ENCODE measurements at regions not wholly inside any gene's neighbourhood (a gene's known extent, or its start where the extent isn't known, plus 50 kb on each side); places are given as distances from the start of the nearest gene placed in this dataset.

DNA sequence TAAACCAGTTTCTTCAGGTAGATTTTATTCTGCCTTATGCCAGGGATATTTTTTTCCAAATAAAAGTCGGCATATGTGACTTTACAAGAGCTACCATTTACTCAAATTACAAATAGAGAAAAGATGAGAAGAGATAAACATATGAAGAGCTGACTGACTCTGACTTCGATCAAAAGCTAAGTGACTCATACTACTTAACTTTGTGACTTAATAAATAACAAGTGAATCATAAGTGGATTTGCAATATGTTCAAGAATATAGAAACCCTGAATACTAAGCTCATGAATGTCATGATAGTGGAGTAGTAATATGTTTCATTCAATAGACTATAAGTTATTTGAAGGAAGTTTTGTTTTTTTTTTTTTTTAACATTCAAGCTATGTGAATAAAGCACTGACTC is 130.5 kb upstream of the ANO3 start:
- no peak for FAIRE-seq

DNA sequence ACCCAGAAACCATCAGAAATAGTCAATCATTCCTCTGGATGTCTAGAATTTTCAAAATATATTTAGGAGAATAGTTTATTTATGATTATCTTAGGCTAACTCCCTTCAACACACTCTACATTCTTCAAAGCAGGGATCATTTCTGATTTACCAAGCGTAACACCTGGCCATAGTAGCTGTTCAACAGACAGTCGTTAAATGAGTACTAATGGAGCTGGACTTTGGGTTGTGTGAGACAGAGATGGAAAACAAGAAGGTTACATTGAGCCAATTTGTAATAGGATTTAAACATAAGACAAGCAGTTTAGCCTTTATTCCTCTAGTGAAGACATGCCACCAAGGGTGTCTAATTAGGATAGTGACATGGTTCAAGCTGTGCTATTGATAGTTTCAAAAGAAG is 129.2 kb upstream of the ANO3 start:
- no peak for FAIRE-seq

DNA sequence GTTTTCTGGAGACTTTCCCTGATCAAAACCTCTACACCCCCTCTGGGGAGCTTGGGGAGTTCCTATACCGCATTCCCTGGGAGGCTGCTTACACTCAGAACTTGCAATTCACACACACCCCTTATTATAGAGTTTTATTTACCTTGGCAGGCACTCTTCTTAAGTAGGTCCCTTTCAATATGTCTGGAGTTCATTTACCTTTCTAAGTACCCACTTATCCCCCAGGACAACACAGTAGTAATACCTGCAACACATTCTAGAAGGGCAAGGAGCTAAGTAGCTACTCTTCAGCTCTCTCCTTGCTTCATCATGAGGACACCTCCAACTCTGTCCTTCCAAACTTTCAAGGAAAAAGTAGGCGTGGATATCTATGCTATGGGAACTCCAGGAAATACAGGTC is 127.8 kb upstream of the ANO3 start:
- FAIRE-seq = no peak

DNA sequence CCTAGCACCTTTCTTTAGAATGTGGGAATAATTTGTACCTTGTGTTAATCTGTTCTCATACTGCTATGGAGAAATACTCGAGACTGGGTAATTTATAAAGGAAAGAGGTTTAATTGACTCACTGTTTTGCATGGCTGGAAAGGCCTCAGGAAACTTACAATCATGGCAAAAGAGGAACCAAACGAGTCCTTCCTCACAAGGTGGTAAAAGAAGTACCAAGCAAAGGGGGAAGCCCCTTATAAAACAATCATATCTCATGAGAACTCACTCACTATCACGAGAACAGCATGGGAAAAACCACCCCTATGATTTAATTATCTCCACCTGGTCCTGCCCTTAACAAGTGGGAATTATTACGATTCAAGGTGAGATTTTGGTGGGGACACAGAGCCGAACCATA is 127.1 kb upstream of the ANO3 start:
- no peak for FAIRE-seq

DNA sequence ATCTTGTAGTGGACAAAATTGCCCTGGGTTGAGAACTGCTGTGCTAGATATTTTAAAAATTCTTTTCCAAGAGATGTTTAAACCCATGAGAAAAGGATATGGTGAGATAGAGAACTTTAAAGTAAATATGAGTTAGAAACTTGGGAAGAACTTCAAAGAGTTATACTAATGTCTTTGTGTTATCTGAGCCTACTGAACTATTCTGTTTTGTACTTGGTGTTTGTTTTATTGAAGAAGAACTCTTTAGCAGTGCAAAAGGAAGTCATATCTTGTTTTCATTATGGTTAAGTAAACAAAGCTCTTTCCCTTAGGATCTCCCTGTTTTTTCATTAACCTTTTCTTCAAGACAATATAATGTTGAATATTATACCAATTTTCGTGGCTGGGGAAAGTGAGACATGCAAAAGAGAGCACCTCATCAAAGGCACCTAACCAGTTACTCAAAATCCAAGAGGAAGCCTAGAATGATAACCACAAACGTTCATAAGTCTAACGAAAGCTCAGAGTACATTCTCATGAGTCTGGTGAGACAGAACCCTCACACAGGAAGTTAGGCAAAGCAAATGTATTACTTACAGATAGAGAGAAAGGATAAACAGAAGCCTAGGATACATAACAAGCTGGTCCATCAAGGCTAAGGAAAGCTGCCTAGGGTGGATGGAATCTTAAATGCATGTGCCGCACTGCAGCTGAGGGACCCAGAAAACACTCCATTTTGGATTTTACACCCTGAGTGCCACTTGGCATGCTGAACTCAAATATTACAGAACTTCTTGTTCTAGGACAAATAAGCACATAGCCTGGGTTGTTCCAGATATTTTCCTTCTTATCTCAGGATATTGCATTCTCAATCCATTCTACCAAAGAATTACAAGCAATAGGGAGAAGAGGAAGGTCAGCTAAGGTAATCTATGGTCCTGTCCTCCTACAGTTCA is 112.5 kb upstream of the ANO3 start:
- no peak for FAIRE-seq

DNA sequence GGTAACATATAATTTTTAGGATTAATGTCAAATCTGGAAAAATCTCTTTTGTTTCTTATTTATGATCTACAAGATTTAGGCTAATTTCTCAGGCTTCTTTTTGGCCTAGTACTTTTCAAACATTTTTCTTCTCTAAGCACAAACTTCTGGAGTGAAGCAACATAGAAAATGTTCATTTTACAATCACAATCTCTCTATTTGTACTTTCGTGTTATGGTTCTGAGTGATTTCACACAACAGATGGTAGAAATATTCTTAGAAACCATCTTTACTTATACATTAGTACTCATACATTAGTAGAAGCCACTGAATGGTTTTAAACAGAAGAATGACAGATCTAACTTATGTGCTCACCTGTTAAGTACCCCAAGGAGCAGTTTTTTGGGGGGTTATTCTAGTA is 106.3 kb upstream of the ANO3 start:
- FAIRE-seq = no peak

DNA sequence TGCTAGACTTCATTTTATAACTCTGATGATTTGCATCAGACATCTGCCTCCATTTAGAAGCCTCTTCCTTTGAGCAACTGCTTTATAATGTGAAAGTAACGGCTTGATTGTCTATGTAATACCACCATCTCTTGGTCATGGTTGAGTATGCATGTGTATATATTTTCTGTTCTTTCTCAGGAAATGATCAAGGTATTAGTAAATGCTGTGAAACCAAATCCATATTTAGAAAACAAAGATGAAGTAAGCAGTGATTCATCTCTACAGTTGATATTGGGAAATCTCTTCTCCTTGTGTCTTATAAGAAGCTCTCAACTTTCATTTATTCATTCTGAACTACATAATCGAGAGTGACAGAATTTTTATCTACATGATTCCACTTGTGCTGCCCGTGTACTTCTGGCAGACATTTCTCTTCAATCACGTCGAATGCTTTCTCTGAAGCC is 104.6 kb upstream of the ANO3 start:
- FAIRE-seq = no peak

DNA sequence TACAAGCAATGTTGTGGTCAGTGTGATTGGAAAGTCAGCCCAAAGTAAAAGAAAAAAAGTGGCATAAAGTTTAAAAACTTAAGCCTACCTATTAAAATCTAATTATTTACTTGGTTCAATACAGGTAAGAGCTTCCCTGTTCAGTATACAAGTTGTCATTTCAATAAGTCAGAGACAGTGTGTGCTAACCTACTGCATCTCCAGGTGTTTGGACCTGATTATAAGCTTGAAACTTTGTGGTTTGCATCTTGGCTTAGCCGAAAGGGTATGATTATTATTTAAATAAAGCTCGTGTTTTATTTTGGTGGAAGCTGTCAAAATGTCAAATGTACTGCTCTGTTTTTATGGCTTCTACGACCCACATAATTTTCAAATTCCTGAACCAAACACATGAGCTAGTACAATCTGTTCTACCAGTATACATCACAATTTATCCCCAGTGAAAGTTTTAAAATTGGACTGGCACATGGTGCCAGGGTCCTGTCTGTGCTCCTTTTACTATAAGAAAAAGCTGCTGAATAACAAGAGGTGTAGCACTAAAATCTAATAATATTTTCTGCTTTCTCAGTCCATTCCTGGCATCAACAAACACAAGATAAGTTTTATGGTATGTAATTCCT is 103.9 kb upstream of the ANO3 start:
- no peak for FAIRE-seq

DNA sequence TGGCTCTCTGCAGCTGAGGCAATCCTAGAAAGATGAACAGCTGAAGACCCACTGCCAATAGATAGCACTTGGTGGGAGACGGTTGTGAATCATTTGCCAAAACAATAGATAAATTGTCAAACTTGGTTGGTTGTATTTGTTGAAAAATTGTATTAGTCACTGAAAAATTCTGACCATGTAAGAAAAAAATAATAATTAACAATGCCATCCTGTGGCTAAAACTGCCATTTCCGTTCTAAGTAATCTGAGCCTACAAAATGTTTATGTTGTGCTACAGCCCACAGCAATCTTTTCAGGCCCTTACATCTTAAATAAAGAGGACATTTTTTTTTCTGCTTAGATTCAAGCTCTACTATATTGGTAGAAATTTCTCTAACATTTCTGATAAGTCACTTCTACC is 103.2 kb upstream of the ANO3 start:
- FAIRE-seq = no peak

DNA sequence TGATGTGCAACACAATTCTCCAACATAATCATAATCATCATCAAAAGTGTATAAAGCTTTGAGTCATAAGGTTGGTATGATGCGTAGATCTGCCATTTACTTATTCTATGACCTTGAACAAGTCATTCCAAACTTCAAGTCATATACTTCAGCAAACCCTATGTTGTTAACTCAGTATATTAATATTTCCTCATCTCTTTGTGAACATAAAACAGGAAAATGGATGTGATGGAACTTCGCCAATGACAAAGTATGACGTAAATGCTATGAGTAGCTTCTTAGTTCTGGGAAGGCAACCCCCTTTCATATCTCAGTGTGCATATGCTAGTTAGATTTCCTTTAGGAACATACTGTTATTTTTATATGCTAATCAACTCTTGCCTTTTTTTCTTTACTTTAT is 102.7 kb upstream of the ANO3 start:
- no peak for FAIRE-seq

DNA sequence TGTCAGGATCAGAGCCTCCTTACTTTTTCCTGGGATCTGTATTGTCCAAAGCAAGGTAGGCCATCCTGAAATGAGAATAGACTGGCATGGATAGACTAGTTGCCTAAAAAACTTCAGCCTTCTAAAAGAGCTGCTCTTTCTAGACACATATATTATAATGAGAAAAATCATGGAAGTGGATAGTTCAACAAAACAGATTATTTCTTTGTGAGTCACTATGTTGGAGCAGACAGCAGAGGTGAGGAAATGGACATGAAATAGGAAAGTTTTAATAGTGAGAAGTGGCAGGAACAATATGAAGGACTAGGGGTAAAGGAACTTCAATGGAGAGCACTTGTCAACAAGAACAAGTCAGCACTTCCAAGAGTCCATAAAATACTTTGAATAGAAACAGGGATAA is 101.9 kb upstream of the ANO3 start:
- FAIRE-seq = no peak

DNA sequence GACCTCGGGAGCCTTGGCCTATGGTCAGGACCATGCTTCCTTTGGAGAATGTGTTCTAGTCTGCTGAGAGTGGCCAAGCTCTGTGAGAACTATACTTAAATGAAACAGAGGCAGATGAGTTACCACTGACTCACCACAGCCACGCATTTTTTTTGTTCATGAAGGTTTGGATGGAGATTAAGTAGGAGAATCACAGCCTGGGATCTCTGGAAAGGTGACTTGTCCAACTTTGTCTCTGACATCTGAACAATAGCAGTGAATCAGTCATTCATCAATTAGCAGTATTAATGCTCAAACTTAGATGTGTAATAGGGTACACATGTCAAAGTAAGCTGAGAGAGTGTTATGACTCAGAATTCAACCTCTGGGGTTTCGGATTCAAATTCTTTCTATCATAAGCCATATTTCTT is 100.7 kb upstream of the ANO3 start:
- FAIRE-seq = no peak

DNA sequence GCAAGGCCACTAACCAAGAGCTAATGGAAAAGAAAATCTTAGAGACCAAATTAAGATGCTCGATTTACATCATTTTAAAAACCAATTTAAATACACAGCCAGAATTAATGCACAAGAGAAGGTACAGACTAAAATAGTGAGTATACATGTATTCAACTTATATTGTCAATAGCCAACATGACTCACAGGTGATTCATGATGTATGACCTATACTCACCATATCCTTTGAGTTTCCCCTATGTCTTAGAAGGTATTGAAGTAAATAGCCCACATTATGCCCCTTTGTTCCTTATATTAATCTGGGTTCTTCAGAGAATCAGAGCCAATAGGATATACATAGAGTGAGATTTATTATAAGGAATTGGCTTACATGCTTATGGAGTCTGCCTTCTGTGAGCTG is 97.5 kb upstream of the ANO3 start:
- no peak for FAIRE-seq

DNA sequence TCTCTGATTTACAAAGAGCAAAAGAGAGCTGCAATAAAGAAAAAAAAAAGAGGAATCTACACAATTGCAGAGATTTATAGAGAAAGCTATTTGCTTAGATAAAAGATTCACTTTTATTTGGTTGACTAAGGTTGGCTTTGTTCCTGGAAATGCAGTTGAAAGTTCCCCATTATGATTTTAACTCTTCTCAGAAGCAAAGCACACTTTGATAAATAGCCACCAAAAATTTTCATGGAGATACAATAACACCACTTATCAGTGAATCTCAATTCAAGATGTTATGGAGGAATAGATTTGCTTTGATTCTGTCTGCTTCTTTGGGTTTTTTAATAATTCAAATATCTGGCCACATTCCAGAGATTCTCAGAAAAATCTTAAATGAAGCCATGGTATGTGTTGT is 88.5 kb upstream of the ANO3 start:
- FAIRE-seq = no peak

DNA sequence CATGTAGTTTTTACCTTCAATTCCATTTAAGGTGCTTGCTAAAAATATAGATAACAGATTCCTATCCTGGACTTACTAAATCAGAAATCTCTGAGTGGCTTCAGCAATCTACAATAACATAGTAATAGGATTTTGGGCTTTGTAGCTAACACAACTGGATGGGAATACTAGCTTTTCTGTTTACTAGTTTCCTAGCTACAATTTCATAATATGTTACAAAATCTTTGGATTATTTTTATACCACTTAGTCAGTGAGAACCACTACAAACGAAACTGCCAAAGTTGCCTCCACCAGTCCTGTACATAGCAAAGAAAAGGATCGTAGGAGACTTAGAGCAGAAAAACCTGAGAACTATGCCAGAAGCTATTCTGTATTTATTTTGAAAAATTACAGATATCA is 87.7 kb upstream of the ANO3 start:
- no peak for FAIRE-seq

DNA sequence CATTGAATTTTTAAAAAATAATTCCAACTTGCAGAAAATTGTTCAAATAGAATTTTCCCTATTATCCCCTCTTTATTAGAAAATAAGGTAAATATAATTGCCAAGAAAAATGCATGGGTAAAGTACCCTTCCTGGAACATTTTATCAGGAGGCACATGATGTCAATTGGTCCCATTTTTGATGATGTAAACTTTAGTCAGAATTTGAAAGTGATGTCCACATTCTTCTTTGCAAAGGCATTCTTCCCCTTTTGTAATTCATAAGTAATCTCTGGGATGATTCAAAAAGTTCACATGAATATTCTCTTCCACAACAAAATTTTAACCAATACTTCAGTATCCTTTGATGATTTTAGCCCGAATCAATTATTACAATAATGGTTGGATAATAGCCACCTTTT is 86.9 kb upstream of the ANO3 start:
- no peak for FAIRE-seq

DNA sequence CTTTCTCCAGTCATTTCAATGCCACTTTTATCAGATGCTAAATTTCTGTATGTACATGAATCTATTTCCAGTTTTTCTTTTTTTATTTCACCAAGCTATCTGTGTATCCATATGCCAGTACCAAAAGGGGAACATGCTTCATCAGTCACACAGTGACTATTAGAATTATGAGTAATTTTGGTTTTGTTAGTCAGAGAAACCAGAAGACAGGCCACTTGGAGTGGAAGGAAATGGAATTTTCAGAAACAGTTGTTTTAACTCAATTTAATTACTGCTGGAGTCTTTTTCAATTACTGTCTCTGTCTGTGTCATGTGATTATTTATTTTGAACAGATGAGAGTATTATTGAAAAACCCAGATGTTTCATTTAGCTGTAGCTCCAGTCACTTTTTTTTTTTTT is 84.6 kb upstream of the ANO3 start:
- FAIRE-seq = no peak

DNA sequence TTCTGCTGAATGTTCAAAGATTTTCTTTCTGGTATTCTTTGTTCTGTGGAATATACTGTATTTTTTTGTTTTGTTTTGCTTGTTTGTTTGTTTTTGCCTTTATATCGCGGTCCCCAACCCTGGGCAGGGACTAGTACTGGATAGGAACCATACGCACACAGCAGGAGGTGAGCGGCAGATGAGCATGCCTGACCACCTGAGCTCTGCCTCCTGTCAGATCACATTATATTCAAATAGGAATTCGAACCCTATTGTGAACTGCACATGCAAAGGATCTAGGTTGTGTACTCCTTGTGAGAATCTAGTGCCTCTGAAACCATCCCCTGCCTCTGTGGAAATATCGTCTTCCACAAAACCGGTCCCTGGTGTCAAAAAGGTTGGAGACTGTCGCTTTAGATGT is 83.3 kb upstream of the ANO3 start:
- no peak for FAIRE-seq

DNA sequence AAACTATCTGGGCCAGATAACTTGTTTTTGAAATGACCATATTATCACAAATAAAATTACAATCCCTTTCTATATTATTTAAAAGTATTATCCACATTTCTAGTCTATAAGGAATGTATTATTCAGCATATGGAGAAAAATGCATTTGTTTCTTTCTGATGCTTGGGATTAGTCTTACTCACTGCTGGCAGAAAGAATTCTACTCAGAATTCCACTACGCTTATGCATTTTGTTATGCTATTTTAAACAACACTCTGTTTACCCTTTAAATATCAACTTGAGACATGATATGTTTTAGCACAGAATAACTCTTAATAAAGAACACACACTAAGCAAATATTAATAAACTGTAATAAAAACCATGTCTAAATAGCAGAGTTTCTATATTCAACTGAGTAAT is 77.6 kb upstream of the ANO3 start:
- FAIRE-seq = no peak

DNA sequence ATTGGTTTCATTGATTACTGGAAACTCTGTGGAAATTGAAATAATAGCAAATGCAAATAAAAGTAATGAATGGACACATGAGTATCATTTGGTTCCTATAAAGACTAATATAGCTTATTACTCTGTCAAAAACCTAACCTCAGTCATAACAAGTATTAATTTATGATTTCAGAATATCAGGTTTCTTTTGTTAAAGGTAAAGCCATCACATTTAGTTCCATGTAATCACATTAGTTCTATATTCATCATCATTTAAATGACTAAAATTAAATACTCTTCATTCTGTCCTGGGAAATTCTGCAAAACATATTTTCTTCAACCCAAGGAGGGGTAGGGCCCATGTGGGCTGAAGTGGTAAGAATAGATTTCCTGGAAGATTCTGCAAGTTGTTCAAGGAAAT is 68.2 kb upstream of the ANO3 start:
- FAIRE-seq = no peak

DNA sequence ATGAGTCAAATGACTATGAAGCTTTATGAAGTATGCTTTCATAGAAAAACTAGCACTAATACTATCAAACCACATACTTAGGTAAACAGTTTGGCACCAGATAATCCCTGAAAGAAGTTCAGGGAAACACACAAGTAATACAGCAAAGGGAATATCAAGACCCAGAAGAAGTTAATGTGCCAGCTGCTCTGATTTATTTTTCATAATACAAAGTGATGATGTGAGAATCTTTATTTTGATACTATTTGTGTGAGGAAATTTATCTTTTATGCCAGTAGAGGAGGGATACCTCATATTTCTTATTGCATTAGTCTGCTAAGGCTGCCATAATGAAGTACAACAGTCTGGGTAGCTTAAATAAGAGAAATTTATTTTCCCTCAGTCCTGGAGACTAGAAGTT is 67.7 kb upstream of the ANO3 start:
- no peak for FAIRE-seq

DNA sequence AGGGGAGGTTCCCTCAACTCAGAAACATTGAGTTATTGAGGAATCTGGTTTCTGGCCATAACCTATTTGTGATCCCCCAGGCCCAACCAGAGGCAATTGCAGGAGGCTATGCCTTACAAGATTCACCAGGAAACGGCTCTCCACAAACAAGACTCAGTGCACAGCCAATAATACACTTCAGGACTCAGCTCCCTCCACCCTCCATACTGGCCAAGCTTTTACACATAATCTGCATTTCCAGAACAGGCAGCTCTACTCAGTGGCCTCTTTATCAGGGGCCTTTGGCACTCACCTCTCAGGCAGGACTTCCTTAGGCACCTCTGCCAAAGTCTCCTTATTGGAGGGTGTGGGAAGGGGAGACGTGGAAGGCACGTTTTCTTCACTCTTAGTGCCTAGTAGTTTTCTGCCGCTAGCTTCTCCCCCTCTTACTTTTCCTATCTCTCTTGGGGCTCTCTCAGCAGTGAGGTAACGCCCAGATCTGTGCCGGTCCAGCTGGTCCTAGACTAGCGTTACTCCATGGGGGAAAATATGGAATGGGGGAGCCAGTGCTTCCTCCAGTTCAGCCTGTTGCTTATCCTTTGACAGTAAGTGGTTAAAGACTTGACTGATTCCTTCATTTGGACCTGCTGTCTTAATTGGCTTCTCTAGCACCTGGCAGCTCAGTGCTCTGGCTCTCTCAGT is 62.8 kb upstream of the ANO3 start:
- FAIRE-seq = no peak

DNA sequence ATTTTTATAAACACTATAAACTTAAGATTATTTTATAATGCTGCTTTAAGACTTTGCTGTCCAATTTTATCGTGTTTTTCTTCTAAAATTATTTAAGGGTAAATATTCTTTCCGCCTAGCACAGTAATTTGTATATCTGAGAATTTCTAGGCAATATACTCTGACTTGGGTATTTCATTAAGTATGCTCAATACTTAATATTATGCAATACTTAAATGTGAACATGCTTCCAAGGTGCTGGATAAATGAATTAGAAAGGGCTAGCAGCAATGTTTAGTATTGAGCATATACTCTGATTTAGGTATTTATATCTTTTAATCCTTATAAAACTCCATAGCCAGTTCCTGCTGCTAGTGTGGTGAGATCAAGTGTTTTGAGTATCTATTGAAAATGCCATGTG is 60.3 kb upstream of the ANO3 start:
- no peak for FAIRE-seq

DNA sequence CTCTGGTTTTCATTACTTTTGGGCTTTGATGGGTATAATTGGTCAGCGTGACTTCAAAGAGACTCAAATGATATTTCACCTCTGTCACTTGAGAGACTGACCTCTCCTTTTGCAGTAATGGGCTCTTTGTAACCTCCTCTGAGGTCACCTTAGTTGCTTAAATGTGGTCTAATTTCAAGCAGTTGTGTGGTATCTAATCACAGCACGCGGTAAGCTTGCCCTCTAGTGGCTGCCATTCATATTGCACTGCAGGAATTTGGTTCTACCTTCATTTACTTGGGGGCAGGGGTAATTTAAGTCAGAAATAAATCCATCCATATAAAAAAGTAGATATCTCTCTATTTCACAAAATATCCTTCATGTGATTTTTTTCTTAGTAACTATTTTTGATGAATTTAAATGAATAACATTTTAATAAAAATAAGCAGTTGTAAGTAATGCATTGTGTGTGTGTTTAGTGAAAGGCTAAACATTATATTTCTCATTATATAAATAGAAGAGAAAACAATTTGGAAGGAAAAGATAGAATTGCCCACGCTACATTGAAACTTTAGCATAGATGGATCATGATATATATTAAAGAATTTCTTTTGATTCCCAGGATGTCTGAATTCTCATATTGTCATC is 55.0 kb upstream of the ANO3 start:
- FAIRE-seq = peak; percentile 32

Data from TTC549 (cell line).